Stomach (tissue), 8 donors: ENCODE measurements at regions not wholly inside any gene's neighbourhood (a gene's known extent, or its start where the extent isn't known, plus 50 kb on each side); places are given as distances from the start of the nearest gene placed in this dataset.

Experiments
- DNase-seq, 2 donors: peaks; one replicate each; pipeline versions ENCODE4 v3.0.0 to v3.0.0-alpha.2; 2013 to 2019
- H3K27ac ChIP-seq, 5 donors: fragments of 200-600 bp in 4 of 5; sonication (generic) in 4 of 5; one replicate each; pipeline ENCODE4 v1.5.1; 2013 to 2019; ENCODE audit warnings: mild to moderate bottlenecking in 1 of 5, moderate library complexity in 1 of 5
- H3K27me3 ChIP-seq, 3 donors: fragments of 200-600 bp; sonication (generic); one replicate each; pipeline ENCODE4 v1.5.1; 2017 to 2019; ENCODE audit warnings: mixed run types in 1 of 3
- H3K36me3 ChIP-seq, 4 donors: fragments of 200-600 bp; sonication (generic); 1 replicate in 3 of 4; 2 replicates in 1 of 4; pipeline ENCODE4 v1.5.1; 2016 to 2019
- H3K4me1 ChIP-seq, 4 donors: fragments of 200-600 bp; sonication (generic); one replicate each; pipeline ENCODE4 v1.5.1; 2016 to 2019
- H3K4me3 ChIP-seq, 4 donors: fragments of 200-600 bp; sonication (generic) in 3 of 4; one replicate each; pipeline ENCODE4 v1.5.1; 2016 to 2019; ENCODE audit warnings: mild to moderate bottlenecking in 1 of 4
- H3K9me3 ChIP-seq, 4 donors: fragments of 200-600 bp; sonication (generic); one replicate each; pipeline ENCODE4 v1.5.1; 2016 to 2019
- CTCF ChIP-seq, 7 experiments: fragments of 450-650 bp in 4 of 7; fragments of 200-600 bp in 3 of 7; sonication (generic) in 3 of 7; IDR thresholded peaks; one replicate each; pipeline ENCODE4 v1.5.1; 2016 to 2019; ENCODE audit warnings: antibody characterized with exemption in 7 of 7, control low read depth in 2 of 7, mild to moderate bottlenecking in 1 of 7
- EP300 ChIP-seq: sonication (generic); formaldehyde crosslinking; IDR thresholded peaks from one replicate; pipeline ENCODE4 v1.6.1; 2017; ENCODE audit warnings: antibody characterized with exemption
- POLR2A ChIP-seq, 4 donors: fragments of 450-650 bp; IDR thresholded peaks; one replicate each; pipeline ENCODE4 v1.6.1; 2016; ENCODE audit warnings: antibody characterized with exemption in 4 of 4, control low read depth in 2 of 4, mild to moderate bottlenecking in 1 of 4, moderate library complexity in 1 of 4
- POLR2AphosphoS5 ChIP-seq, 3 donors: sonication (generic); formaldehyde crosslinking; IDR thresholded peaks; one replicate each; pipeline ENCODE4 v1.6.1; 2016; ENCODE audit warnings: antibody characterized with exemption in 3 of 3
- WGBS, 5 donors: extraction: QIAGEN DNeasy Blood & Tissue Kit in 3 of 5; methylation state at CpG; one replicate each; pipeline versions ENCODE4 v1.1.5 to v1.1.7; 2013 to 2018; 5-methylcytosine and 5-hydroxymethylcytosine counted together
- intact Hi-C: fragments of 100-400 bp; cut with DNase I; formaldehyde crosslinking; loops from one replicate; pipeline ENCODE4 v1.15.1; 2023; ENCODE audit warnings: low total_unique reads
- donor health status: healthy with polysubstance abuse.
- donor health status: Bipolar disorder and iron deficiency.
- donor health status: healthy.

- intact Hi-C loops: no loop called here
- Histone ChIP-seq H3K27me3 (no peaks in the 10 kb centered on the region), H3K27ac (no peak overlapping the region), H3K4me3 (no peak overlapping the region), H3K36me3 (no peaks in the 10 kb centered on the region), H3K9me3 (no peaks in the 10 kb centered on the region), H3K4me1 (no peaks in the 10 kb centered on the region)
- DNase-seq: no peak
- TF ChIP-seq EP300 (no peak), POLR2AphosphoS5 (IDR thresholded peaks at IDR 0.05) (no peak), CTCF (IDR thresholded peaks at IDR 0.05) (no peak), POLR2A (IDR thresholded peaks at IDR 0.05) (no peak)
Measured at GRCh38 chr9:28379082-28379481, 805.8 kb upstream of the C9orf72 start.

GRCh38 chr9:28389411-28389810, 816.1 kb upstream of the C9orf72 start:
- Histone ChIP-seq H3K27ac (no peak overlapping the region), H3K4me1 (no peaks in the 10 kb centered on the region), H3K27me3 (no peaks in the 10 kb centered on the region), H3K9me3 (peaks cover 0 to 4% (median 0%) of the 10 kb centered on the region in 4 donors), H3K36me3 (no peaks in the 10 kb centered on the region), H3K4me3 (no peak overlapping the region)
- WGBS, 5 donors: 75 to 84% (median 83%) methylated on average over 3 of the region's 3 CpGs
- TF ChIP-seq POLR2A (IDR thresholded peaks at IDR 0.05): no peak
- no peak for TF ChIP-seq EP300
- TF ChIP-seq CTCF (IDR thresholded peaks at IDR 0.05): no peak
- no peak for TF ChIP-seq POLR2AphosphoS5 (IDR thresholded peaks at IDR 0.05)
- DNase-seq: no peak
- intact Hi-C loops: no loop called here

- TF ChIP-seq POLR2AphosphoS5 (IDR thresholded peaks at IDR 0.05): no peak
- TF ChIP-seq CTCF (IDR thresholded peaks at IDR 0.05): no peak
- TF ChIP-seq POLR2A (IDR thresholded peaks at IDR 0.05): no peak
- no peak for TF ChIP-seq EP300
- H3K27me3 ChIP-seq: no peaks in the 10 kb centered on the region
- H3K36me3 ChIP-seq: no peaks in the 10 kb centered on the region
- H3K4me1 ChIP-seq: no peaks in the 10 kb centered on the region
- DNase-seq: no peak
- intact Hi-C loops: no loop called here
- H3K9me3 ChIP-seq: no peaks in the 10 kb centered on the region
- H3K4me3 ChIP-seq: no peak overlapping the region
- H3K27ac ChIP-seq: no peak overlapping the region
Measured at GRCh38 chr9:28394774-28395173, 821.5 kb upstream of the C9orf72 start.

- 78 to 90% (median 88%) methylated on average over 4 of the region's 4 CpGs for WGBS, 5 donors
- intact Hi-C loops: no loop called here
Measured at GRCh38 chr9:28396058-28396457, 822.8 kb upstream of the C9orf72 start.

GRCh38 chr9:28407351-28407750, 834.1 kb upstream of the C9orf72 start:
- H3K9me3 ChIP-seq: no peaks in the 10 kb centered on the region
- no peaks in the 10 kb centered on the region for H3K27me3 ChIP-seq
- DNase-seq: peak in 1 of 2 donors; percentile 18
- H3K27ac ChIP-seq: no peak overlapping the region
- no peaks in the 10 kb centered on the region for H3K36me3 ChIP-seq
- 35 to 63% (median 44%) methylated on average over 3 of the region's 3 CpGs for WGBS, 5 donors
- TF ChIP-seq CTCF (IDR thresholded peaks at IDR 0.05) (no peak), EP300 (no peak), POLR2A (IDR thresholded peaks at IDR 0.05) (no peak), POLR2AphosphoS5 (IDR thresholded peaks at IDR 0.05) (no peak)
- H3K4me3 ChIP-seq: no peak overlapping the region
- intact Hi-C loops: no loop called here
- peaks cover 0 to 13% (median 0%) of the 10 kb centered on the region in 4 donors for H3K4me1 ChIP-seq

More at GRCh38 chr9:28396058-28396457, 822.8 kb upstream of the C9orf72 start:
- DNase-seq: no peak
- H3K36me3 ChIP-seq: no peaks in the 10 kb centered on the region
- H3K4me3 ChIP-seq: no peak overlapping the region
- TF ChIP-seq EP300: no peak
- H3K27ac ChIP-seq: no peak overlapping the region
- H3K27me3 ChIP-seq: no peaks in the 10 kb centered on the region
- H3K4me1 ChIP-seq: no peaks in the 10 kb centered on the region
- no peaks in the 10 kb centered on the region for H3K9me3 ChIP-seq
